Colonic mucosa (tissue), 4 donors: ENCODE measurements at regions not wholly inside any gene's neighbourhood (a gene's known extent, or its start where the extent isn't known, plus 50 kb on each side); places are given as distances from the start of the nearest gene placed in this dataset.

Experiments
- DNase-seq: peaks from one replicate; pipeline ENCODE4 v3.0.0-alpha.2; 2020
- H3K27ac ChIP-seq: fragments of 200-600 bp; one replicate; pipeline ENCODE4 v1.8.0; 2021
- H3K27me3 ChIP-seq: fragments of 200-600 bp; one replicate; pipeline ENCODE4 v1.8.0; 2021
- H3K36me3 ChIP-seq: fragments of 200-600 bp; one replicate; pipeline ENCODE4 v1.8.0; 2021
- H3K4me1 ChIP-seq: fragments of 200-600 bp; one replicate; pipeline ENCODE4 v1.8.0; 2021; ENCODE audit warnings: mild to moderate bottlenecking
- H3K4me3 ChIP-seq: fragments of 200-600 bp; one replicate; pipeline ENCODE4 v1.8.0; 2021
- H3K9ac ChIP-seq, 2 donors: one replicate each; pipeline ENCODE4 v1.7.0; 2013; ENCODE audit warnings: control low read depth in 2 of 2, low read depth in 2 of 2, low read length in 2 of 2
- H3K9me3 ChIP-seq: fragments of 200-600 bp; one replicate; pipeline ENCODE4 v1.8.0; 2021
- CTCF ChIP-seq: fragments of 200-600 bp; IDR thresholded peaks from one replicate; pipeline ENCODE4 v1.8.0; 2022; ENCODE audit warnings: antibody characterized with exemption, mild to moderate bottlenecking
- intact Hi-C: fragments of 100-400 bp; cut with DNase I; formaldehyde crosslinking; loops from one replicate; pipeline ENCODE4 v1.14.1; 2022
- donor health status: healthy.
- donor health status: DM: no; HTN: no; CAD: no.
- donor health status: DM: no; HTN: no; CAD: no.

GRCh38 chr17:70558821-70559220 lies 389.5 kb downstream of the KCNJ2 start:
- Histone ChIP-seq H3K36me3 (no peaks in the 10 kb centered on the region), H3K9me3 (no peaks in the 10 kb centered on the region), H3K27me3 (no peaks in the 10 kb centered on the region), H3K4me3 (no peak overlapping the region), H3K27ac (no peak overlapping the region), H3K9ac (no peak overlapping the region), H3K4me1 (no peaks in the 10 kb centered on the region)
- DNase-seq: no peak
- no peak for TF ChIP-seq CTCF
- intact Hi-C loops: loop anchor here (10.0 kb wide), 2 partner anchors 954 to 994 kb away; no protein-coding TSS in a partner anchor

- H3K36me3 ChIP-seq: no peaks in the 10 kb centered on the region
- no peak for TF ChIP-seq CTCF
- no peak overlapping the region for H3K4me3 ChIP-seq
- no peak overlapping the region for H3K9ac ChIP-seq
- no peak overlapping the region for H3K27ac ChIP-seq
- no peak for DNase-seq
- no peaks in the 10 kb centered on the region for H3K4me1 ChIP-seq
- intact Hi-C loops: no loop called here
- no peaks in the 10 kb centered on the region for H3K9me3 ChIP-seq
- no peaks in the 10 kb centered on the region for H3K27me3 ChIP-seq
Measured at GRCh38 chr17:70560471-70560870, 391.1 kb downstream of the KCNJ2 start.

- H3K27me3 ChIP-seq: no peaks in the 10 kb centered on the region
- no peak overlapping the region for H3K4me3 ChIP-seq
- H3K36me3 ChIP-seq: no peaks in the 10 kb centered on the region
- no peaks in the 10 kb centered on the region for H3K9me3 ChIP-seq
- no peak overlapping the region for H3K9ac ChIP-seq
- no peak for TF ChIP-seq CTCF
- H3K4me1 ChIP-seq: no peaks in the 10 kb centered on the region
- intact Hi-C loops: no loop called here
- H3K27ac ChIP-seq: no peak overlapping the region
- no peak for DNase-seq
Measured at GRCh38 chr17:70562137-70562536, 392.8 kb downstream of the KCNJ2 start.

GRCh38 chr17:70563281-70563820 lies 394.0 kb downstream of the KCNJ2 start:
- H3K27me3 ChIP-seq: no peaks in the 10 kb centered on the region
- intact Hi-C loops: no loop called here
- no peaks in the 10 kb centered on the region for H3K9me3 ChIP-seq
- H3K9ac ChIP-seq: no peak overlapping the region
- no peaks in the 10 kb centered on the region for H3K36me3 ChIP-seq
- no peak overlapping the region for H3K4me3 ChIP-seq
- TF ChIP-seq CTCF: no peak
- DNase-seq: peak; percentile 47
- H3K4me1 ChIP-seq: no peaks in the 10 kb centered on the region
- no peak overlapping the region for H3K27ac ChIP-seq

GRCh38 chr17:70564006-70564620 lies 394.8 kb downstream of the KCNJ2 start:
- intact Hi-C loops: no loop called here
- H3K27me3 ChIP-seq: no peaks in the 10 kb centered on the region

More at GRCh38 chr17:70564006-70564620, 394.8 kb downstream of the KCNJ2 start:
- Histone ChIP-seq H3K36me3 (no peaks in the 10 kb centered on the region), H3K4me1 (no peaks in the 10 kb centered on the region), H3K4me3 (no peak overlapping the region), H3K27ac (no peak overlapping the region), H3K9me3 (no peaks in the 10 kb centered on the region), H3K9ac (no peak overlapping the region)
- DNase-seq: no peak
- TF ChIP-seq CTCF: no peak
